A549 (cell line): ENCODE measurements at regions not wholly inside any gene's neighbourhood (a gene's known extent, or its start where the extent isn't known, plus 50 kb on each side); places are given as distances from the start of the nearest gene placed in this dataset.

Source experiments
- ATAC-seq, 2 experiments: fragments of 200-7000 bp in 1 of 2; fragments of >200 bp in 1 of 2; cut with Nextera tagmentation in 1 of 2; cut with Tn5 transposase in 1 of 2; 3 replicates each; pipeline versions ENCODE4 v1.8.0 to v1.9.1; 2018 to 2020; ENCODE audit warnings: mild to moderate bottlenecking in 1 of 2, moderate library complexity in 1 of 2
- CTCF ChIA-PET: fragments of 300-600 bp; sonication (Branson Sonifier 250); formaldehyde crosslinking; extraction: SDS; loops from one replicate; lab custom pipeline; 2021; ENCODE audit warnings: antibody characterized with exemption, inconsistent platforms; lab: Yijun Ruan, JAX
- POLR2A ChIA-PET: fragments of 350-600 bp; formaldehyde crosslinking; extraction: SDS; loops from one replicate; lab custom pipeline; 2021; ENCODE audit warnings: antibody characterized with exemption, inconsistent platforms; lab: Yijun Ruan, JAX
- DNase-seq, 2 experiments: peaks; one replicate each; pipeline versions ENCODE4 v3.0.0 to v3.0.0-alpha.2; 2011 to 2016; ENCODE audit warnings: low read depth in 1 of 2, low spot score in 1 of 2
- FAIRE-seq: peaks from 2 replicates; lab custom pipeline; 2011; peaks lifted over from hg19 to GRCh38; lab: Jason Lieb, UNC
- H3K27ac ChIP-seq, 2 experiments: fragments of >200 bp; sonication (Bioruptor Twin); formaldehyde crosslinking; 3 replicates each; pipeline ENCODE4 v1.5.1; 2016 to 2017
- H3K4me1 ChIP-seq: fragments of >200 bp; sonication (Bioruptor Twin); formaldehyde crosslinking; 3 replicates; pipeline ENCODE4 v1.6.1; 2016
- H3K4me2 ChIP-seq: fragments of >200 bp; sonication (Bioruptor Twin); formaldehyde crosslinking; 3 replicates; pipeline ENCODE4 v1.6.1; 2016
- H3K4me3 ChIP-seq: fragments of >200 bp; sonication (Bioruptor Twin); formaldehyde crosslinking; 3 replicates; pipeline ENCODE4 v1.5.1; 2016
- H3K9me3 ChIP-seq: fragments of >200 bp; sonication (Bioruptor Twin); formaldehyde crosslinking; 3 replicates; pipeline ENCODE4 v1.6.1; 2016
- ATOH8 ChIP-seq: fragments of 250-450 bp; sonication (Bioruptor Pico); IDR thresholded peaks from 2 replicates; pipeline ENCODE4 v1.5.0; 2020; ENCODE audit warnings: low read depth, mild to moderate bottlenecking, moderate library complexity
- CTCF ChIP-seq: fragments of >200 bp; sonication (Bioruptor Twin); formaldehyde crosslinking; IDR thresholded peaks from 3 replicates; pipeline ENCODE4 v1.5.1; 2016
- EHF ChIP-seq: fragments of 250-450 bp; sonication (Bioruptor Pico); IDR thresholded peaks from 2 replicates; pipeline ENCODE4 v1.5.0; 2020; ENCODE audit warnings: mild to moderate bottlenecking
- EP300 ChIP-seq, 2 experiments: fragments of >200 bp; sonication (Bioruptor Twin); formaldehyde crosslinking; IDR thresholded peaks; 2 replicates in 1 of 2; 3 replicates in 1 of 2; pipeline ENCODE4 v1.6.1; 2016 to 2017
- ESRRA ChIP-seq: fragments of 150-350 bp; IDR thresholded peaks from 2 replicates; pipeline ENCODE4 v1.6.1; 2014; ENCODE audit warnings: mild to moderate bottlenecking, low read length, borderline replicate concordance
- HOXA7 ChIP-seq: fragments of 250-450 bp; sonication (Bioruptor Pico); IDR thresholded peaks from 2 replicates; pipeline ENCODE4 v1.5.0; 2020; ENCODE audit warnings: mild to moderate bottlenecking, moderate library complexity
- PBX3 ChIP-seq: IDR thresholded peaks from 2 replicates; pipeline ENCODE4 v1.6.1; 2012
- RAD21 ChIP-seq, 2 experiments: fragments of >200 bp in 1 of 2; sonication (Bioruptor Twin) in 1 of 2; formaldehyde crosslinking in 1 of 2; IDR thresholded peaks in 1 of 2; conservative IDR thresholded peaks in 1 of 2; 2 replicates in 1 of 2; 3 replicates in 1 of 2; pipeline ENCODE4 v1.6.1; 2012 to 2018; ENCODE audit warnings: inconsistent platforms in 1 of 2
- RARB ChIP-seq: fragments of 250-450 bp; sonication (Bioruptor Pico); IDR thresholded peaks from 2 replicates; pipeline ENCODE4 v1.8.0; 2021; ENCODE audit warnings: mild to moderate bottlenecking, moderate library complexity
- REST ChIP-seq: fragments of 200-600 bp; sonication (generic); IDR thresholded peaks from 2 replicates; pipeline ENCODE4 v1.6.1; 2016; ENCODE audit warnings: antibody characterized with exemption, mild to moderate bottlenecking, moderate library complexity
- ZFP36 ChIP-seq: fragments of 450-650 bp; IDR thresholded peaks from 2 replicates; pipeline ENCODE4 v1.6.1; 2014; ENCODE audit warnings: borderline replicate concordance; ENCODE audit not compliant: partially characterized antibody
- WGBS: methylation state at CpG from one replicate; pipeline ENCODE4 v1.1.6; 2017; ENCODE audit errors: missing lambda C conversion rate; 5-methylcytosine and 5-hydroxymethylcytosine counted together

- FAIRE-seq = no peak
- POLR2A ChIA-PET = no interaction called here
- no peak overlapping the region for H3K4me3 ChIP-seq
Observed at GRCh38 chr2:240277073-240277806, 136.8 kb upstream of the OTOS start.

More at GRCh38 chr2:240277073-240277806, 136.8 kb upstream of the OTOS start:
- no peak for DNase-seq
- no peak; a peak in 1 of 6 replicates for ATAC-seq
- H3K4me1 ChIP-seq = peaks cover 5% of the 10 kb centered on the region; the same call in 1 of the 3 replicates
- CTCF ChIA-PET = interaction anchor here (2.1 to 2.8 kb wide), 2 partner anchors 8 to 45 kb away, joined by 5 to 10 read pairs; no protein-coding TSS in a partner anchor
- H3K27ac ChIP-seq = no peak overlapping the region
- no peak overlapping the region for H3K4me2 ChIP-seq
- peaks cover 24% of the 10 kb centered on the region for H3K9me3 ChIP-seq
- TF ChIP-seq ATOH8 (CRISPR knock-in tag) (no peak), PBX3 (no peak), RARB (CRISPR knock-in tag) (no peak), EP300 (IDR thresholded peaks at IDR 0.05) (no peak), REST (no peak), HOXA7 (no peak), ZFP36 (no peak), CTCF (no peak), EHF (CRISPR knock-in tag) (no peak), RAD21 (conservative IDR thresholded peaks at IDR 0.05 in 1 of 2, IDR thresholded peaks at IDR 0.05 in 1 of 2) (no peak), ESRRA (no peak)
- WGBS = 60% methylated on average over 8 of the region's 8 CpGs
